NCI-H1092 (cell line): ENCODE measurements at regions not wholly inside any gene's neighbourhood (a gene's known extent, or its start where the extent isn't known, plus 50 kb on each side); places are given as distances from the start of the nearest gene placed in this dataset.

Source experiments
- DNase-seq: peaks from one replicate; lab custom pipeline; 2025; lab: John Stamatoyannopoulos, UW

GRCh38 chr1:34610063-34610462, 144.8 kb upstream of the GJB5 start:
- DNase-seq = no peak

- DNase-seq = no peak
Observed at GRCh38 chr1:34611571-34611970, 143.3 kb upstream of the GJB5 start.

- no peak for DNase-seq
Observed at GRCh38 chr1:34612091-34612827, 142.6 kb upstream of the GJB5 start.

- DNase-seq = no peak
Observed at GRCh38 chr1:34617321-34618118, 137.3 kb upstream of the GJB5 start.

GRCh38 chr1:34618381-34618780, 136.5 kb upstream of the GJB5 start:
- DNase-seq = no peak

- no peak for DNase-seq
Observed at GRCh38 chr1:34619256-34619655, 135.6 kb upstream of the GJB5 start.

GRCh38 chr1:34621916-34622315, 132.9 kb upstream of the GJB5 start:
- no peak for DNase-seq

- DNase-seq = no peak
Observed at GRCh38 chr1:34625521-34626015, 129.3 kb upstream of the GJB5 start.

- DNase-seq = no peak
Observed at GRCh38 chr1:34627465-34628240, 127.2 kb upstream of the GJB5 start.

GRCh38 chr1:34631126-34631525, 123.7 kb upstream of the GJB5 start:
- no peak for DNase-seq

- no peak for DNase-seq
Observed at GRCh38 chr1:34639701-34640100, 115.1 kb upstream of the GJB5 start.

- no peak for DNase-seq
Observed at GRCh38 chr1:34640654-34641401, 114.0 kb upstream of the GJB5 start.

- DNase-seq = no peak
Observed at GRCh38 chr1:34642679-34643078, 112.2 kb upstream of the GJB5 start.

- DNase-seq = no peak
Observed at GRCh38 chr1:34645109-34645688, 109.6 kb upstream of the GJB5 start.

GRCh38 chr1:34645919-34646318, 108.9 kb upstream of the GJB5 start:
- no peak for DNase-seq

GRCh38 chr1:34648501-34648900, 106.3 kb upstream of the GJB5 start:
- no peak for DNase-seq

GRCh38 chr1:34650090-34650489, 104.8 kb upstream of the GJB5 start:
- no peak for DNase-seq

- DNase-seq = no peak
Observed at GRCh38 chr1:34650800-34651199, 104.0 kb upstream of the GJB5 start.

- DNase-seq = no peak
Observed at GRCh38 chr1:34653110-34653509, 101.7 kb upstream of the GJB5 start.

- no peak for DNase-seq
Observed at GRCh38 chr1:34655206-34655874, 99.5 kb upstream of the GJB5 start.

GRCh38 chr1:34655875-34656240, 99.0 kb upstream of the GJB5 start:
- DNase-seq = no peak
